Motor neuron (in vitro differentiated cells): ENCODE measurements at regions not wholly inside any gene's neighbourhood (a gene's known extent, or its start where the extent isn't known, plus 50 kb on each side); places are given as distances from the start of the nearest gene placed in this dataset.
A peak's percentile ranks its signal among the peaks of the same experiment; 100 is the strongest.

Source experiments
- ATAC-seq, 8 experiments: fragments of 200-7000 bp; cut with Tn5 transposase; replicated peaks in 6 of 8; 2 replicates each; pipeline ENCODE4 v1.8.0; 2021; ENCODE audit warnings: mild to moderate bottlenecking in 8 of 8, moderate library complexity in 8 of 8
- H3K27ac ChIP-seq, 2 donors: fragments of 250-450 bp; sonication (Bioruptor Pico); 2 replicates each; pipeline ENCODE4 v1.9.0; 2021; ENCODE audit warnings: antibody characterized with exemption in 2 of 2, mild to moderate bottlenecking in 2 of 2, moderate library complexity in 1 of 2
- H3K4me1 ChIP-seq, 2 donors: fragments of 250-450 bp; sonication (Bioruptor Pico); replicated peaks in 1 of 2; 2 replicates each; pipeline ENCODE4 v1.6.1; 2021; ENCODE audit warnings: antibody characterized with exemption in 2 of 2, mild to moderate bottlenecking in 2 of 2, moderate library complexity in 1 of 2
- H3K4me3 ChIP-seq, 5 donors: fragments of 250-450 bp; sonication (Bioruptor Pico); 2 replicates each; pipeline ENCODE4 v1.9.0; 2021; ENCODE audit warnings: antibody characterized with exemption in 5 of 5, mild to moderate bottlenecking in 5 of 5, moderate library complexity in 4 of 5
- WGBS, 10 experiments: fragments of 450-650 bp; shearing (Covaris generic); methylation state at CpG; one replicate each; pipeline ENCODE4 v1.0.0; 2022; 5-methylcytosine and 5-hydroxymethylcytosine counted together
- in situ Hi-C, 9 experiments: fragments of 400-800 bp; cut with MboI; loops; one replicate each; pipeline ENCODE4 v1.15.0; 2021; ENCODE audit warnings: low sequenced_read_pairs in 9 of 9, low pct_unique_long_range_greater_than_20kb in 2 of 9; ENCODE audit not compliant: unreplicated experiment in 9 of 9

GRCh38 chr14:101152855-101153254, 249.3 kb upstream of the RTL1 start:
- no peak for ATAC-seq
- in situ Hi-C loops: no loop called here
- WGBS, 10 experiments: 50 to 100% (median 80%) methylated on average over 1 to 3 of the region's 8 CpGs; no CpG with 5 or more reads in 4 of the 10 experiments
- no peak overlapping the region for H3K4me3 ChIP-seq
- H3K4me1 ChIP-seq: no peaks in the 10 kb centered on the region
- no peak overlapping the region for H3K27ac ChIP-seq

- no peak overlapping the region for H3K27ac ChIP-seq
- in situ Hi-C loops: no loop called here
- no peak overlapping the region for H3K4me3 ChIP-seq
- peak in 2 of 8 experiments; percentile 36 to 41 for ATAC-seq
- no peaks in the 10 kb centered on the region for H3K4me1 ChIP-seq
- WGBS, 10 experiments: 60 to 100% (median 80%) methylated on average over 1 of the region's 2 CpGs; no CpG with 5 or more reads in 7 of the 10 experiments
These were observed 250.2 kb upstream of the RTL1 start for GRCh38 chr14:101153691-101154090.

- WGBS, 10 experiments: 2 to 100% (median 84%) methylated on average over 1 to 4 of the region's 4 CpGs
- Histone ChIP-seq H3K4me1 (no peaks in the 10 kb centered on the region), H3K4me3 (no peak overlapping the region), H3K27ac (no peak overlapping the region)
- in situ Hi-C loops: no loop called here
- peak in 2 of 8 experiments; percentile 19 to 31 for ATAC-seq
These were observed 252.1 kb upstream of the RTL1 start for GRCh38 chr14:101155575-101155974.

- 30 to 100% (median 86%) methylated on average over 1 to 3 of the region's 3 CpGs for WGBS, 10 experiments
- in situ Hi-C loops: no loop called here
- no peak overlapping the region for H3K27ac ChIP-seq
- H3K4me1 ChIP-seq: no peaks in the 10 kb centered on the region
- no peak for ATAC-seq
- H3K4me3 ChIP-seq: no peak overlapping the region
These were observed 263.9 kb upstream of the RTL1 start for GRCh38 chr14:101167428-101167827.

- in situ Hi-C loops: no loop called here
- WGBS, 10 experiments: 33 to 96% (median 80%) methylated on average over 2 to 5 of the region's 8 CpGs; no CpG with 5 or more reads in 6 of the 10 experiments
- no peak overlapping the region for H3K4me3 ChIP-seq
- H3K27ac ChIP-seq: no peak overlapping the region
- H3K4me1 ChIP-seq: no peaks in the 10 kb centered on the region
- ATAC-seq: no peak
These were observed 265.7 kb upstream of the RTL1 start for GRCh38 chr14:101169267-101169666.

GRCh38 chr14:101171650-101172049, 268.1 kb upstream of the RTL1 start:
- no peak overlapping the region for H3K4me3 ChIP-seq
- WGBS, 10 experiments: 37 to 95% (median 65%) methylated on average over 2 to 4 of the region's 5 CpGs; no CpG with 5 or more reads in 5 of the 10 experiments
- in situ Hi-C loops: no loop called here

GRCh38 chr14:101173698-101174521, 270.4 kb upstream of the RTL1 start:
- WGBS, 10 experiments: 0 to 90% (median 75%) methylated on average over 1 to 5 of the region's 9 CpGs; no CpG with 5 or more reads in 7 of the 10 experiments
- Histone ChIP-seq H3K4me1 (peaks cover 4 to 8% of the 10 kb centered on the region in 2 donors), H3K27ac (no peak overlapping the region), H3K4me3 (no peak overlapping the region)
- ATAC-seq: no peak
- in situ Hi-C loops: no loop called here

More at GRCh38 chr14:101171650-101172049, 268.1 kb upstream of the RTL1 start:
- Histone ChIP-seq H3K27ac (no peak overlapping the region), H3K4me1 (no peaks in the 10 kb centered on the region)
- ATAC-seq: no peak

GRCh38 chr14:101174522-101174838, 271.0 kb upstream of the RTL1 start:
- no peak for ATAC-seq
- Histone ChIP-seq H3K4me3 (no peak overlapping the region), H3K27ac (no peak overlapping the region), H3K4me1 (peaks cover 4 to 8% of the 10 kb centered on the region in 2 donors)
- in situ Hi-C loops: no loop called here
- 53 to 96% (median 85%) methylated on average over 3 to 11 of the region's 12 CpGs; no CpG with 5 or more reads in 5 of the 10 experiments for WGBS, 10 experiments

- in situ Hi-C loops: no loop called here
- 43 to 90% (median 84%) methylated on average over 2 to 4 of the region's 9 CpGs; no CpG with 5 or more reads in 6 of the 10 experiments for WGBS, 10 experiments
These were observed 271.6 kb upstream of the RTL1 start for GRCh38 chr14:101174980-101175606.

GRCh38 chr14:101175731-101176534, 272.4 kb upstream of the RTL1 start:
- ATAC-seq: no peak
- H3K27ac ChIP-seq: no peak overlapping the region
- no peak overlapping the region for H3K4me3 ChIP-seq
- H3K4me1 ChIP-seq: peaks cover 4 to 8% of the 10 kb centered on the region in 2 donors
- in situ Hi-C loops: no loop called here
- 14 to 100% (median 71%) methylated on average over 1 to 4 of the region's 13 CpGs; no CpG with 5 or more reads in 4 of the 10 experiments for WGBS, 10 experiments

More at GRCh38 chr14:101174980-101175606, 271.6 kb upstream of the RTL1 start:
- Histone ChIP-seq H3K4me1 (peaks cover 4 to 8% of the 10 kb centered on the region in 2 donors), H3K4me3 (no peak overlapping the region), H3K27ac (no peak overlapping the region)
- ATAC-seq: no peak

- no peak overlapping the region for H3K27ac ChIP-seq
- H3K4me3 ChIP-seq: no peak overlapping the region
- WGBS, 10 experiments: 60 to 100% (median 95%) methylated on average over 1 to 5 of the region's 16 CpGs; no CpG with 5 or more reads in 5 of the 10 experiments
- in situ Hi-C loops: no loop called here
- ATAC-seq: no peak
- H3K4me1 ChIP-seq: peaks cover 4 to 8% of the 10 kb centered on the region in 2 donors
These were observed 273.1 kb upstream of the RTL1 start for GRCh38 chr14:101176535-101177205.

- WGBS, 10 experiments: 21 to 100% (median 79%) methylated on average over 2 to 14 of the region's 23 CpGs; no CpG with 5 or more reads in 4 of the 10 experiments
- in situ Hi-C loops: no loop called here
- no peak overlapping the region for H3K4me3 ChIP-seq
- no peak overlapping the region for H3K27ac ChIP-seq
- ATAC-seq: peak in 5 of 8 experiments; percentile 84 to 94 (median 87)
- peaks cover 4 to 8% of the 10 kb centered on the region in 2 donors for H3K4me1 ChIP-seq
These were observed 273.9 kb upstream of the RTL1 start for GRCh38 chr14:101177301-101177971.
